Hematopoietic multipotent progenitor cell treated with erythropoietin and hydrocortisone succinate and interleukin-3 and kit ligand, for 8 days (in vitro differentiated cells): ENCODE measurements at regions not wholly inside any gene's neighbourhood (a gene's known extent, or its start where the extent isn't known, plus 50 kb on each side); places are given as distances from the start of the nearest gene placed in this dataset.
"Not testable (repeated sequence)": the region's sequence is repeated elsewhere in the genome, so short reads cannot be mapped to it uniquely, and the experiment has no call there.

Experiments
- DNase-seq: peaks from one replicate; pipeline ENCODE4 v3.0.0-alpha.2; 2015

GRCh38 chr12:78530100-78530765, 334.3 kb upstream of the SYT1 start:
- DNase-seq = no peak

GRCh38 chr12:78531831-78532458, 332.6 kb upstream of the SYT1 start:
- DNase-seq = no peak

- no peak for DNase-seq
These were observed 330.3 kb upstream of the SYT1 start for GRCh38 chr12:78534311-78534710.

- no peak for DNase-seq
These were observed 323.8 kb upstream of the SYT1 start for GRCh38 chr12:78540606-78541336.

- no peak for DNase-seq
These were observed 313.7 kb upstream of the SYT1 start for GRCh38 chr12:78550831-78551230.

GRCh38 chr12:78555802-78556201, 308.8 kb upstream of the SYT1 start:
- no peak for DNase-seq

GRCh38 chr12:78556651-78557050, 307.9 kb upstream of the SYT1 start:
- DNase-seq = no peak

- no peak for DNase-seq
These were observed 305.2 kb upstream of the SYT1 start for GRCh38 chr12:78559416-78559815.

- DNase-seq = no peak
These were observed 304.7 kb upstream of the SYT1 start for GRCh38 chr12:78559886-78560285.

GRCh38 chr12:78560633-78561032, 303.9 kb upstream of the SYT1 start:
- no peak for DNase-seq

GRCh38 chr12:78562368-78563205, 302.0 kb upstream of the SYT1 start:
- peak; percentile 8 for DNase-seq

- no peak for DNase-seq
These were observed 300.7 kb upstream of the SYT1 start for GRCh38 chr12:78563826-78564225.

- no peak for DNase-seq
These were observed 298.1 kb upstream of the SYT1 start for GRCh38 chr12:78566456-78566855.

- no peak for DNase-seq
These were observed 296.1 kb upstream of the SYT1 start for GRCh38 chr12:78568321-78569020.

GRCh38 chr12:78571953-78572352, 292.6 kb upstream of the SYT1 start:
- DNase-seq = no peak

GRCh38 chr12:78575208-78575607, 289.4 kb upstream of the SYT1 start:
- not testable (repeated sequence) for DNase-seq

GRCh38 chr12:78579846-78580245, 284.7 kb upstream of the SYT1 start:
- DNase-seq = no peak

GRCh38 chr12:78580296-78580695, 284.3 kb upstream of the SYT1 start:
- DNase-seq = no peak

GRCh38 chr12:78584695-78585094, 279.9 kb upstream of the SYT1 start:
- DNase-seq = peak; percentile 20

- DNase-seq = no peak
These were observed 279.4 kb upstream of the SYT1 start for GRCh38 chr12:78585132-78585531.

- no peak for DNase-seq
These were observed 277.8 kb upstream of the SYT1 start for GRCh38 chr12:78586790-78587189.

GRCh38 chr12:78599366-78599765, 265.2 kb upstream of the SYT1 start:
- DNase-seq = no peak

GRCh38 chr12:78600541-78600940, 264.0 kb upstream of the SYT1 start:
- DNase-seq = no peak
